ENCODE measurements at regions not wholly inside any gene's neighbourhood (a gene's known extent, or its start where the extent isn't known, plus 50 kb on each side); places are given as distances from the start of the nearest gene placed in this dataset.

DNA sequence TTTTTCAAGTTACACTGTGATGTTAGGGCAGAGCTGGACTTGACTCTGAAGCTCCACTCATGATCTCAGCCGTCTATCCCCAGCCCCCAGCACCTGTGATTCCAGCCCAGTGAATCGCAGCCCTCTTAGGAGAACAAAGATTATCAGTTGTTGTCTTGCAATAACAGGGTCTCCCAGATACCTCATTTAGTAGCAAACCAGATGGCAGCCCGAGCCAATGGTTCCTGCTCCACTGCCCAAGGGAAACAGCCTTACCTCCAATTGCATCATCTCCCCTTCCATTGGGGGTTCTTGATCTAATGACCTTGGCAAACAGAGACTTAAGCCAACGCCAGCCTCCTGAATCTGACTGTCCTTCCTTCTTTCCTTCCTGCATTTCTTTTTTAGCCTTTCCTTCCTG lies 371.2 kb downstream of the BCL11B start:
- Histone ChIP-seq H3K79me2 (ENCODE audit: control insufficient read depth, insufficient read depth, low read length, poor library complexity) (no peaks in the 10 kb centered on the region), H3K9me3 (ENCODE audit: insufficient read depth, low read depth, low read length) (peaks cover 3% of the 10 kb centered on the region), H2AFZ (ENCODE audit: insufficient read depth, low read length, poor library complexity) (no peak overlapping the region), H3K14ac (ENCODE audit: low read length) (no peak overlapping the region), H3K4me2 (ENCODE audit: low read length) (no peak overlapping the region), H3K4ac (ENCODE audit: low read depth, low read length) (no peak overlapping the region), H3K79me1 (ENCODE audit: low read length) (no peaks in the 10 kb centered on the region), H4K12ac (ENCODE audit: low read depth, low read length) (no peak overlapping the region), H3K23ac (ENCODE audit: low read length) (no peak overlapping the region), H3K4me3 (ENCODE audit: low read depth, low read length) (no peak overlapping the region), H3K27ac (ENCODE audit: low read depth, low read length) (no peak overlapping the region), H2BK120ac (ENCODE audit: insufficient read depth, low read length, poor library complexity) (no peak overlapping the region), H4K8ac (ENCODE audit: low read depth, low read length) (no peak overlapping the region), H2BK5ac (ENCODE audit: low read depth, low read length, poor library complexity) (no peak overlapping the region), H2BK12ac (ENCODE audit: low read length) (no peak overlapping the region), H3K18ac (ENCODE audit: low read length) (no peak overlapping the region), H3K4me1 (ENCODE audit: control insufficient read depth in 1 of 2, insufficient read depth in 2 of 2, low read length in 2 of 2) (peaks cover 10 to 24% of the 10 kb centered on the region in 2 experiments), H3K36me3 (ENCODE audit: control insufficient read depth in 1 of 2, insufficient read depth in 2 of 2, low read length in 2 of 2) (no peaks in the 10 kb centered on the region), H3K27me3 (ENCODE audit: insufficient read depth, low read length) (no peaks in the 10 kb centered on the region), H2AK5ac (ENCODE audit: low read length) (no peak overlapping the region), H4K91ac (ENCODE audit: low read depth, low read length) (no peak overlapping the region), H3K9ac (ENCODE audit: low read length) (no peak overlapping the region)
- whole genome bisulfite sequencing (ENCODE audit: extremely low coverage, insufficient coverage, insufficient read length) = no CpG with 5 or more reads among the region's 4 CpGs
- DNase-seq = no peak

- WGBS (ENCODE audit: extremely low coverage, insufficient coverage, insufficient read length) = no CpG with 5 or more reads among the region's 16 CpGs
- no peak overlapping the region for H3K4me3 ChIP-seq (ENCODE audit: low read depth, low read length)
- H2BK12ac ChIP-seq (ENCODE audit: low read length) = no peak overlapping the region
- no peak overlapping the region for H2AFZ ChIP-seq (ENCODE audit: insufficient read depth, low read length, poor library complexity)
- no peak overlapping the region for H2BK120ac ChIP-seq (ENCODE audit: insufficient read depth, low read length, poor library complexity)
- H2AK5ac ChIP-seq (ENCODE audit: low read length) = no peak overlapping the region
- no peak overlapping the region for H4K91ac ChIP-seq (ENCODE audit: low read depth, low read length)
- no peak overlapping the region for H4K12ac ChIP-seq (ENCODE audit: low read depth, low read length)
- no peak overlapping the region for H3K27ac ChIP-seq (ENCODE audit: low read depth, low read length)
- no peak for DNase-seq
- H3K4ac ChIP-seq (ENCODE audit: low read depth, low read length) = no peak overlapping the region
- no peaks in the 10 kb centered on the region for H3K79me1 ChIP-seq (ENCODE audit: low read length)
- H3K36me3 ChIP-seq (ENCODE audit: control insufficient read depth in 1 of 2, insufficient read depth in 2 of 2, low read length in 2 of 2) = no peaks in the 10 kb centered on the region
- H3K79me2 ChIP-seq (ENCODE audit: control insufficient read depth, insufficient read depth, low read length, poor library complexity) = no peaks in the 10 kb centered on the region
- no peak overlapping the region for H3K18ac ChIP-seq (ENCODE audit: low read length)
- no peak overlapping the region for H3K9ac ChIP-seq (ENCODE audit: low read length)
- H4K8ac ChIP-seq (ENCODE audit: low read depth, low read length) = no peak overlapping the region
- no peak overlapping the region for H3K4me2 ChIP-seq (ENCODE audit: low read length)
- no peak overlapping the region for H3K23ac ChIP-seq (ENCODE audit: low read length)
- H2BK5ac ChIP-seq (ENCODE audit: low read depth, low read length, poor library complexity) = no peak overlapping the region
- no peaks in the 10 kb centered on the region for H3K27me3 ChIP-seq (ENCODE audit: insufficient read depth, low read length)
- H3K9me3 ChIP-seq (ENCODE audit: insufficient read depth, low read depth, low read length) = peaks cover 3% of the 10 kb centered on the region
- H3K4me1 ChIP-seq (ENCODE audit: control insufficient read depth in 1 of 2, insufficient read depth in 2 of 2, low read length in 2 of 2) = peaks cover 10 to 24% of the 10 kb centered on the region in 2 experiments
- H3K14ac ChIP-seq (ENCODE audit: low read length) = no peak overlapping the region
Observed at GRCh38 chr14:98901511-98902205, 370.3 kb downstream of the BCL11B start.

GRCh38 chr14:98903371-98903770 lies 368.6 kb downstream of the BCL11B start:
- no CpG with 5 or more reads among the region's 2 CpGs for WGBS (ENCODE audit: extremely low coverage, insufficient coverage, insufficient read length)
- H3K4me2 ChIP-seq (ENCODE audit: low read length) = no peak overlapping the region
- no peak for DNase-seq

GRCh38 chr14:98904677-98905076 lies 367.3 kb downstream of the BCL11B start:
- no peak overlapping the region for H3K14ac ChIP-seq (ENCODE audit: low read length)
- no CpG with 5 or more reads among the region's 3 CpGs for WGBS (ENCODE audit: extremely low coverage, insufficient coverage, insufficient read length)
- no peak overlapping the region for H3K4me2 ChIP-seq (ENCODE audit: low read length)
- no peak overlapping the region for H2AFZ ChIP-seq (ENCODE audit: insufficient read depth, low read length, poor library complexity)
- no peak overlapping the region for H4K91ac ChIP-seq (ENCODE audit: low read depth, low read length)
- H3K18ac ChIP-seq (ENCODE audit: low read length) = no peak overlapping the region
- no peak overlapping the region for H2BK12ac ChIP-seq (ENCODE audit: low read length)
- H4K12ac ChIP-seq (ENCODE audit: low read depth, low read length) = no peak overlapping the region
- H3K79me1 ChIP-seq (ENCODE audit: low read length) = no peaks in the 10 kb centered on the region
- H4K8ac ChIP-seq (ENCODE audit: low read depth, low read length) = no peak overlapping the region
- no peak overlapping the region for H2BK5ac ChIP-seq (ENCODE audit: low read depth, low read length, poor library complexity)
- H3K4me3 ChIP-seq (ENCODE audit: low read depth, low read length) = no peak overlapping the region
- no peak for DNase-seq
- no peak overlapping the region for H2BK120ac ChIP-seq (ENCODE audit: insufficient read depth, low read length, poor library complexity)
- H3K4me1 ChIP-seq (ENCODE audit: control insufficient read depth in 1 of 2, insufficient read depth in 2 of 2, low read length in 2 of 2) = peaks cover 3 to 14% of the 10 kb centered on the region in 2 experiments
- H3K27ac ChIP-seq (ENCODE audit: low read depth, low read length) = no peak overlapping the region
- no peak overlapping the region for H3K9ac ChIP-seq (ENCODE audit: low read length)
- H2AK5ac ChIP-seq (ENCODE audit: low read length) = no peak overlapping the region
- no peaks in the 10 kb centered on the region for H3K9me3 ChIP-seq (ENCODE audit: insufficient read depth, low read depth, low read length)
- H3K23ac ChIP-seq (ENCODE audit: low read length) = no peak overlapping the region
- no peaks in the 10 kb centered on the region for H3K27me3 ChIP-seq (ENCODE audit: insufficient read depth, low read length)
- H3K4ac ChIP-seq (ENCODE audit: low read depth, low read length) = no peak overlapping the region
- no peaks in the 10 kb centered on the region for H3K36me3 ChIP-seq (ENCODE audit: control insufficient read depth in 1 of 2, insufficient read depth in 2 of 2, low read length in 2 of 2)
- no peaks in the 10 kb centered on the region for H3K79me2 ChIP-seq (ENCODE audit: control insufficient read depth, insufficient read depth, low read length, poor library complexity)

More at GRCh38 chr14:98903371-98903770, 368.6 kb downstream of the BCL11B start:
- Histone ChIP-seq H3K27ac (ENCODE audit: low read depth, low read length) (no peak overlapping the region), H3K4ac (ENCODE audit: low read depth, low read length) (no peak overlapping the region), H2BK12ac (ENCODE audit: low read length) (peak overlapping the region; percentile 17), H3K23ac (ENCODE audit: low read length) (no peak overlapping the region), H2AFZ (ENCODE audit: insufficient read depth, low read length, poor library complexity) (no peak overlapping the region), H3K36me3 (ENCODE audit: control insufficient read depth in 1 of 2, insufficient read depth in 2 of 2, low read length in 2 of 2) (no peaks in the 10 kb centered on the region), H3K9me3 (ENCODE audit: insufficient read depth, low read depth, low read length) (peaks cover 3% of the 10 kb centered on the region), H2AK5ac (ENCODE audit: low read length) (no peak overlapping the region), H3K79me2 (ENCODE audit: control insufficient read depth, insufficient read depth, low read length, poor library complexity) (no peaks in the 10 kb centered on the region), H3K9ac (ENCODE audit: low read length) (no peak overlapping the region), H3K14ac (ENCODE audit: low read length) (no peak overlapping the region), H2BK120ac (ENCODE audit: insufficient read depth, low read length, poor library complexity) (peak overlapping the region; percentile 36), H3K27me3 (ENCODE audit: insufficient read depth, low read length) (no peaks in the 10 kb centered on the region), H3K4me3 (ENCODE audit: low read depth, low read length) (no peak overlapping the region), H3K4me1 (ENCODE audit: control insufficient read depth in 1 of 2, insufficient read depth in 2 of 2, low read length in 2 of 2) (peaks cover 10 to 24% of the 10 kb centered on the region in 2 experiments), H4K12ac (ENCODE audit: low read depth, low read length) (no peak overlapping the region), H3K18ac (ENCODE audit: low read length) (no peak overlapping the region), H3K79me1 (ENCODE audit: low read length) (no peaks in the 10 kb centered on the region), H2BK5ac (ENCODE audit: low read depth, low read length, poor library complexity) (no peak overlapping the region), H4K8ac (ENCODE audit: low read depth, low read length) (no peak overlapping the region), H4K91ac (ENCODE audit: low read depth, low read length) (peak overlapping the region; percentile 45)
